ENCODE measurements at regions not wholly inside any gene's neighbourhood (a gene's known extent, or its start where the extent isn't known, plus 50 kb on each side); places are given as distances from the start of the nearest gene placed in this dataset.

- TF ChIP-seq CTCF (conservative IDR thresholded peaks at IDR 0.05) (no peak), EZH2 (IDR thresholded peaks at IDR 0.05; ENCODE audit: low read depth) (no peak)
Observed at GRCh38 chr11:109756951-109757350, 335.0 kb downstream of the C11orf87 start.

All from PC-9 (cell line).